Effector CD4-positive, alpha-beta T cell (primary cell): ENCODE measurements at regions not wholly inside any gene's neighbourhood (a gene's known extent, or its start where the extent isn't known, plus 50 kb on each side); places are given as distances from the start of the nearest gene placed in this dataset.

ENCODE experiments used
- DNase-seq: peaks from one replicate; pipeline ENCODE4 v3.0.0-alpha.2; 2020

DNA sequence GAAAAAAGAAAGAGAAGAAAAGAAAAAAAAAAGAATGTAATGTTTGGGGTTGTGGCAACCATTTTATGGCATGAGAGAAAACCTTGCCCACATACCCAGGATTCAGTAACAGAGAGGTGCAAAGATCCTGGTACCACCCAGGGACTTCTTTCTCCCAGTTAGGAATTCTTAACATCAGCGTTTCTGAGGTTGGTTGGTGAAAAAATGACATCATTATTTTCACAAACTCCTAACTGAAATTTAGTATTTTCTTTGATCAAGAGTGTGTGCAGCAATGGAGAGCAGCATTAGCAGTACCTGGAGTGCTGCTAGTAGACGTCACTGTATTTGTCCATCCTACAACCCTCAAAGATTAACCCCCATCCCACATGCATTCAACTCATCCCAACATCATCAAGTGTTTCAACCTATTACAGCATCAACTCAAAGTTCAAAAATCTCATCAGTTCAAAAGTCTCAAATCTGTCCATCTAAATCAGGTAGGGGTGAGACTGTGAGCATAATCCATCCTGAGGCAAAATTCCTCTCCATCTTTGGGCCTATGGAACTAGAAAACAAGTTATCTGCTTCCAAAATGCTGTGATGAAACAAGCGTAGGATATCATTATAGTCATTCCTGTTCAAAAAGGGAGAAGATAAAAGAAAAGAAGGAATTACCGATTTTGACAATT lies 60.1 kb upstream of the MSX2 start:
- DNase-seq = no peak

DNA sequence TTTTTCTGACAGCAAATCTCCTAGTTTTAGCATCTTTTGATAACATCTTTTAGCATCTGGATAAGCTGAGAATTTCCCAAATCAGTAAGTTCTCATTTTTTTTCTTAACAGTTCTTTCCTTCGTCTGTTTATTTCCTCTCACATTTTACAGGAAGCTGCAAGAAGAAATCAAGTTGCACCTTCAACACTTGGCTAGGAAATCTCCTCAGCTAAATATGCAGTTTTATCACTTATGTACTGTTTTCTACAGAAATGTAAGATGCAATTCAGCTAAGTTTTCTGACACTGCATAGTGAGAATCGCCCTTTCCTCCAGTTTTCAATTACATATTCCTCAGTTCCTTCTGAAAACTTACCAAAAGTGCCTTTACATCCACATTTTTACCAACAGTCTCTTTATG lies 59.0 kb upstream of the MSX2 start:
- no peak for DNase-seq

DNA sequence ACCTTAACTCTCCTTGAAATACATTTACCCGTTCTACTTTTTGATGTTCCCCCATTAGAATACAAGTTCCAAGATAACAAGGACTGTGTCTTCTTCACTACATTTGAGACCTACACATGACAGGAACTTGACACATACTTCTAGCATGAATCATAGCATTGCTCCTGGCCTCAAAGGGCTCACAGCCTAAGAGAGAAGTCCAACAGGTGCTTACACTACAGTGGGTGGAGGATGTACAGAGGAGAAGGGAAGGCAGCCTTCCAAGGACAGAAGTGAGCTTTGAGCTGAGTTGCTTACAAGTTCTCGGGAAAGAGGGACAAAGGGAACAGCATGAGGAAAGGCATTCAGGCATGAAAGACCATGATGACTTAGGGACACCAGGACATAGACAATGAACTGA lies 56.9 kb upstream of the MSX2 start:
- DNase-seq = no peak

DNA sequence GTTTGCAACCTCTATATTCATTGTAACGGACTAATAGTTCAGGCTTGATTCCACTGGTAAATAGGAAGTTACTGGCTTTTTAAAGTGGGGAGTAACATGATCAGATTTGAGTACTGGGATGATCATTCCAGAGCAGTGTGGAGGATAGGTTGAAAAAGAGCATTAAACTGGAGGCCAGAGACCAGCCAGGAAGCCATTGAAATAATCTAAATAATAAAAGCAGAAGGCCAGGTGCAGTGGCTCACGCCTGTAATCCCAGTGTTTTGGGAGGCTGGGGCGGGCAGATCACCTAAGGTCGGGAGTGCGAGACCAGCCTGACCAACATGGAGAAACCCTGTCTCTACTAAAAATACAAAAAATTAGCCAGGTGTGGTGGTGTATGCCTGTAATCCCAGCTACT lies 56.0 kb upstream of the MSX2 start:
- no peak for DNase-seq
